GM12878 (cell line): ENCODE measurements at regions not wholly inside any gene's neighbourhood (a gene's known extent, or its start where the extent isn't known, plus 50 kb on each side); places are given as distances from the start of the nearest gene placed in this dataset.

Source experiments
- ATAC-seq: fragments of 200-7000 bp; cut with Tn5 transposase; 3 replicates; pipeline ENCODE4 v1.9.1; 2020; ENCODE audit warnings: mild to moderate bottlenecking, moderate library complexity
- BruUV-seq: library from RNA; stranded (reverse); fragments of 400-500 nt; replicated peaks from 2 replicates; lab custom pipeline; 2021; lab: Mats Ljungman, UMichigan
- CTCF ChIA-PET: fragments of 300-600 bp; sonication (Branson Sonifier 250); formaldehyde crosslinking; extraction: SDS; loops from one replicate; lab custom pipeline; 2021; ENCODE audit warnings: inconsistent platforms; lab: Yijun Ruan, JAX
- POLR2A ChIA-PET: fragments of 350-600 bp; formaldehyde crosslinking; extraction: SDS; loops from one replicate; lab custom pipeline; 2021; ENCODE audit warnings: inconsistent platforms; lab: Charles Lee
- RAD21 ChIA-PET: fragments of 300-600 bp; sonication (Branson Sonifier 250); formaldehyde crosslinking; loops from one replicate; lab custom pipeline; 2023; ENCODE audit warnings: antibody characterized with exemption; ENCODE audit not compliant: unreplicated experiment; lab: Charles Lee
- SMC1A ChIA-PET: fragments of 300-600 bp; sonication (Branson Sonifier 250); formaldehyde crosslinking; loops from one replicate; lab custom pipeline; 2023; ENCODE audit not compliant: unreplicated experiment, uncharacterized antibody; lab: Charles Lee
- DNase-seq: peaks from one replicate; pipeline ENCODE4 v3.0.0-alpha.2; 2011; ENCODE audit warnings: low read depth, low spot score
- FAIRE-seq: peaks from 3 replicates; lab custom pipeline; 2011; peaks lifted over from hg19 to GRCh38; lab: Jason Lieb, UNC
- H2AFZ ChIP-seq: 2 replicates; pipeline ENCODE4 v1.6.0; 2011; ENCODE audit warnings: low read depth, low read length, control low read depth; ENCODE audit not compliant: control insufficient read depth
- H3K27ac ChIP-seq: 2 replicates; pipeline ENCODE4 v1.5.1; 2011; ENCODE audit warnings: control low read depth; ENCODE audit not compliant: control insufficient read depth, insufficient read depth
- H3K27me3 ChIP-seq, 2 experiments: replicated peaks in 1 of 2; 2 replicates each; pipeline versions ENCODE4 v1.6.0 to v1.6.1; 2011; ENCODE audit warnings: low read length in 1 of 2; ENCODE audit not compliant: control insufficient read depth in 2 of 2, insufficient read depth in 2 of 2
- H3K36me3 ChIP-seq, 2 experiments: 2 replicates each; pipeline ENCODE4 v1.5.1; 2011; ENCODE audit warnings: low read length in 1 of 2; ENCODE audit not compliant: control insufficient read depth in 2 of 2, insufficient read depth in 2 of 2
- H3K4me1 ChIP-seq: 2 replicates; pipeline ENCODE4 v1.6.1; 2011; ENCODE audit warnings: mild to moderate bottlenecking, low read length, moderate library complexity, mixed read lengths; ENCODE audit not compliant: control insufficient read depth, insufficient read depth
- H3K4me2 ChIP-seq: 2 replicates; pipeline ENCODE4 v1.6.0; 2011; ENCODE audit warnings: control low read depth; ENCODE audit not compliant: control insufficient read depth, insufficient read depth
- H3K4me3 ChIP-seq: fragments of 200-600 bp; sonication (generic); 2 replicates; pipeline ENCODE4 v1.5.1; 2016
- H3K79me2 ChIP-seq: 2 replicates; pipeline ENCODE4 v1.6.0; 2011; ENCODE audit warnings: low read length; ENCODE audit not compliant: control insufficient read depth, insufficient read depth
- H3K9ac ChIP-seq: 2 replicates; pipeline ENCODE4 v1.8.0; 2011; ENCODE audit warnings: low read length, control low read depth, mixed read lengths; ENCODE audit not compliant: control insufficient read depth, insufficient read depth
- H3K9me3 ChIP-seq: replicated peaks from 3 replicates; pipeline ENCODE4 v1.5.1; 2011; ENCODE audit warnings: mild to moderate bottlenecking, low read length; ENCODE audit not compliant: control insufficient read depth, insufficient read depth
- H4K20me1 ChIP-seq: 2 replicates; pipeline ENCODE4 v1.6.0; 2011; ENCODE audit not compliant: control insufficient read depth, insufficient read depth
- EZH2 ChIP-seq: IDR thresholded peaks from 2 replicates; pipeline ENCODE4 v1.6.1; 2012; ENCODE audit warnings: low read depth, mild to moderate bottlenecking, control low read depth, inconsistent platforms, low read length, borderline replicate concordance; ENCODE audit not compliant: control insufficient read depth
- IKZF1 ChIP-seq: fragments of 450-650 bp; conservative IDR thresholded peaks from 2 replicates; pipeline ENCODE4 v1.6.1; 2017; ENCODE audit warnings: antibody characterized with exemption, mild to moderate bottlenecking
- NFYB ChIP-seq: IDR thresholded peaks from 2 replicates; pipeline ENCODE4 v1.6.1; 2011; ENCODE audit warnings: low read depth, mild to moderate bottlenecking, low read length, improper control_type of control experiment, moderate library complexity; ENCODE audit not compliant: insufficient read depth
- RUNX3 ChIP-seq: IDR thresholded peaks from 2 replicates; pipeline ENCODE4 v1.6.1; 2012; ENCODE audit warnings: low read length, inconsistent platforms
- SMARCA5 ChIP-seq: fragments of 450-650 bp; IDR thresholded peaks from 2 replicates; pipeline ENCODE4 v1.6.1; 2017; ENCODE audit warnings: mild to moderate bottlenecking
- ZNF384 ChIP-seq: IDR thresholded peaks from 2 replicates; pipeline ENCODE4 v1.6.1; 2012; ENCODE audit warnings: low read depth, mild to moderate bottlenecking, low read length, improper control_type of control experiment, borderline replicate concordance
- WGBS: methylation state at CpG from one replicate; pipeline ENCODE4 v1.1.6; 2016; ENCODE audit warnings: low lambda C conversion rate; ENCODE audit not compliant: insufficient replicate concordance, insufficient coverage; ENCODE audit errors: missing lambda C conversion rate; 5-methylcytosine and 5-hydroxymethylcytosine counted together
- in situ Hi-C: fragments of 300-500 bp; cut with MboI; formaldehyde crosslinking; loops from 9 replicates; pipeline ENCODE4 v1.14.3; 2018; ENCODE audit warnings: mixed read lengths
- intact Hi-C: fragments of 100-400 bp; cut with micrococcal nuclease; formaldehyde crosslinking; loops from one replicate; pipeline ENCODE4 v1.14.2; 2022; ENCODE audit not compliant: unreplicated experiment
- TF ChIP-seq, protein P1 (sequence below): IDR thresholded peaks from 2 replicates; pipeline ENCODE4 v1.6.1; 2011; ENCODE audit warnings: mild to moderate bottlenecking, low read depth, low read length, moderate library complexity; ENCODE audit not compliant: insufficient replicate concordance
- TF ChIP-seq, protein P2 (sequence below): fragments of 450-650 bp; IDR thresholded peaks from 2 replicates; pipeline ENCODE4 v1.6.1; 2017; ENCODE audit warnings: antibody characterized with exemption, mild to moderate bottlenecking, moderate library complexity
- TF ChIP-seq, protein P3 (sequence below): fragments of 450-650 bp; formaldehyde crosslinking; IDR thresholded peaks from 2 replicates; pipeline ENCODE4 v1.4.0; 2020; ENCODE audit warnings: mild to moderate bottlenecking, moderate library complexity
- TF ChIP-seq, protein P4 (sequence below): IDR thresholded peaks from 2 replicates; pipeline ENCODE4 v1.6.1; 2011; ENCODE audit warnings: low read depth, low read length, improper control_type of control experiment, borderline replicate concordance
- TF ChIP-seq, protein P5 (sequence below): fragments of 450-650 bp; conservative IDR thresholded peaks from 2 replicates; pipeline ENCODE4 v1.6.1; 2017; ENCODE audit warnings: mild to moderate bottlenecking, moderate library complexity

DNA sequence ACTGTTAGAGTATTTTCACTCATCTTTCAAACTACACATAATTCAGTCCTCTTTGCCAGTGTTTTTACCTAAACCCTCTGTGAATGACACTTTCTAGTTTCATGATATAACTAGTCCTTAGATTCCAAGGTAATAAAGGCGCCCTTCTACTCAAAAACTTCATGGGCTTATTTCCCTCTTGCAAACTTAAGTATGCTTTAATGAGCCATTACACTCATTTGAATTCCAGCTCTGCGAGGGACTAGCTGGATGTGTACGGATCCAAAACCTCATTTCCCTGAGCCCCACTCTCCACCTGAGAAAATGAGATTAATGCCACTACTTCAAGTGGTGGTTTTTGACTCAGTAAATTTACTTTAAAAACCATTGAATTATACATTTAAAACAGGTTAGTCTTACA lies 141.1 kb downstream of the NDUFA12 start:
- peaks cover 8% of the 10 kb centered on the region; the same call in 2 of the 3 replicates for H3K9me3 ChIP-seq
- TSS peak; percentile 2 for BruUV-seq
- 0 out of 2 replicates have a peak overlapping the region, but pooled peaks have one; percentile 7 for H3K4me2 ChIP-seq
- no peak overlapping the region for H2AFZ ChIP-seq
- in situ Hi-C loops (no loop called here), intact Hi-C loops (no loop called here)
- H3K4me3 ChIP-seq: no peak overlapping the region
- ChIA-PET POLR2A (no interaction called here), SMC1A (interaction anchor here (1.0 to 1.6 kb wide), 7 partner anchors 8 to 44 kb away, joined by 4 to 6 read pairs (median 4); no protein-coding TSS in a partner anchor), CTCF (interaction anchor here (1.1 to 1.3 kb wide), 2 partner anchors 10 to 23 kb away, joined by 3 to 6 read pairs; no protein-coding TSS in a partner anchor), RAD21 (interaction anchor here (0.9 to 1.8 kb wide), 2 partner anchors 93 to 195 kb away, joined by 3 to 4 read pairs; no protein-coding TSS in a partner anchor)
- no peak for FAIRE-seq
- peaks cover 95% of the 10 kb centered on the region for H3K79me2 ChIP-seq
- no peak for DNase-seq
- H3K9ac ChIP-seq: no peak overlapping the region
- no peaks in the 10 kb centered on the region for H4K20me1 ChIP-seq
- ATAC-seq: no peak
- peaks cover 0 to 9% of the 10 kb centered on the region in 2 experiments; a peak in 1 of 4 replicates for H3K36me3 ChIP-seq
- H3K27me3 ChIP-seq: no peaks in the 10 kb centered on the region
- peaks cover 11% of the 10 kb centered on the region; the same call in 1 of the 2 replicates for H3K4me1 ChIP-seq
- no peak overlapping the region for H3K27ac ChIP-seq
- 95% methylated on average over 3 of the region's 3 CpGs for WGBS
- TF ChIP-seq, protein P1, sequence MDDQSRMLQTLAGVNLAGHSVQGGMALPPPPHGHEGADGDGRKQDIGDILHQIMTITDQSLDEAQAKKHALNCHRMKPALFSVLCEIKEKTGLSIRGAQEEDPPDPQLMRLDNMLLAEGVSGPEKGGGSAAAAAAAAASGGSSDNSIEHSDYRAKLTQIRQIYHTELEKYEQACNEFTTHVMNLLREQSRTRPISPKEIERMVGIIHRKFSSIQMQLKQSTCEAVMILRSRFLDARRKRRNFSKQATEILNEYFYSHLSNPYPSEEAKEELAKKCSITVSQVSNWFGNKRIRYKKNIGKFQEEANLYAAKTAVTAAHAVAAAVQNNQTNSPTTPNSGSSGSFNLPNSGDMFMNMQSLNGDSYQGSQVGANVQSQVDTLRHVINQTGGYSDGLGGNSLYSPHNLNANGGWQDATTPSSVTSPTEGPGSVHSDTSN: no peak
- TF ChIP-seq IKZF1: no peak
- TF ChIP-seq, protein P2, sequence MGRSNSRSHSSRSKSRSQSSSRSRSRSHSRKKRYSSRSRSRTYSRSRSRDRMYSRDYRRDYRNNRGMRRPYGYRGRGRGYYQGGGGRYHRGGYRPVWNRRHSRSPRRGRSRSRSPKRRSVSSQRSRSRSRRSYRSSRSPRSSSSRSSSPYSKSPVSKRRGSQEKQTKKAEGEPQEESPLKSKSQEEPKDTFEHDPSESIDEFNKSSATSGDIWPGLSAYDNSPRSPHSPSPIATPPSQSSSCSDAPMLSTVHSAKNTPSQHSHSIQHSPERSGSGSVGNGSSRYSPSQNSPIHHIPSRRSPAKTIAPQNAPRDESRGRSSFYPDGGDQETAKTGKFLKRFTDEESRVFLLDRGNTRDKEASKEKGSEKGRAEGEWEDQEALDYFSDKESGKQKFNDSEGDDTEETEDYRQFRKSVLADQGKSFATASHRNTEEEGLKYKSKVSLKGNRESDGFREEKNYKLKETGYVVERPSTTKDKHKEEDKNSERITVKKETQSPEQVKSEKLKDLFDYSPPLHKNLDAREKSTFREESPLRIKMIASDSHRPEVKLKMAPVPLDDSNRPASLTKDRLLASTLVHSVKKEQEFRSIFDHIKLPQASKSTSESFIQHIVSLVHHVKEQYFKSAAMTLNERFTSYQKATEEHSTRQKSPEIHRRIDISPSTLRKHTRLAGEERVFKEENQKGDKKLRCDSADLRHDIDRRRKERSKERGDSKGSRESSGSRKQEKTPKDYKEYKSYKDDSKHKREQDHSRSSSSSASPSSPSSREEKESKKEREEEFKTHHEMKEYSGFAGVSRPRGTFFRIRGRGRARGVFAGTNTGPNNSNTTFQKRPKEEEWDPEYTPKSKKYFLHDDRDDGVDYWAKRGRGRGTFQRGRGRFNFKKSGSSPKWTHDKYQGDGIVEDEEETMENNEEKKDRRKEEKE: no peak
- TF ChIP-seq, protein P3, sequence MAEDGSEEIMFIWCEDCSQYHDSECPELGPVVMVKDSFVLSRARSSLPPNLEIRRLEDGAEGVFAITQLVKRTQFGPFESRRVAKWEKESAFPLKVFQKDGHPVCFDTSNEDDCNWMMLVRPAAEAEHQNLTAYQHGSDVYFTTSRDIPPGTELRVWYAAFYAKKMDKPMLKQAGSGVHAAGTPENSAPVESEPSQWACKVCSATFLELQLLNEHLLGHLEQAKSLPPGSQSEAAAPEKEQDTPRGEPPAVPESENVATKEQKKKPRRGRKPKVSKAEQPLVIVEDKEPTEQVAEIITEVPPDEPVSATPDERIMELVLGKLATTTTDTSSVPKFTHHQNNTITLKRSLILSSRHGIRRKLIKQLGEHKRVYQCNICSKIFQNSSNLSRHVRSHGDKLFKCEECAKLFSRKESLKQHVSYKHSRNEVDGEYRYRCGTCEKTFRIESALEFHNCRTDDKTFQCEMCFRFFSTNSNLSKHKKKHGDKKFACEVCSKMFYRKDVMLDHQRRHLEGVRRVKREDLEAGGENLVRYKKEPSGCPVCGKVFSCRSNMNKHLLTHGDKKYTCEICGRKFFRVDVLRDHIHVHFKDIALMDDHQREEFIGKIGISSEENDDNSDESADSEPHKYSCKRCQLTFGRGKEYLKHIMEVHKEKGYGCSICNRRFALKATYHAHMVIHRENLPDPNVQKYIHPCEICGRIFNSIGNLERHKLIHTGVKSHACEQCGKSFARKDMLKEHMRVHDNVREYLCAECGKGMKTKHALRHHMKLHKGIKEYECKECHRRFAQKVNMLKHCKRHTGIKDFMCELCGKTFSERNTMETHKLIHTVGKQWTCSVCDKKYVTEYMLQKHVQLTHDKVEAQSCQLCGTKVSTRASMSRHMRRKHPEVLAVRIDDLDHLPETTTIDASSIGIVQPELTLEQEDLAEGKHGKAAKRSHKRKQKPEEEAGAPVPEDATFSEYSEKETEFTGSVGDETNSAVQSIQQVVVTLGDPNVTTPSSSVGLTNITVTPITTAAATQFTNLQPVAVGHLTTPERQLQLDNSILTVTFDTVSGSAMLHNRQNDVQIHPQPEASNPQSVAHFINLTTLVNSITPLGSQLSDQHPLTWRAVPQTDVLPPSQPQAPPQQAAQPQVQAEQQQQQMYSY: no peak
- no peak for TF ChIP-seq ZNF384
- TF ChIP-seq, protein P4, sequence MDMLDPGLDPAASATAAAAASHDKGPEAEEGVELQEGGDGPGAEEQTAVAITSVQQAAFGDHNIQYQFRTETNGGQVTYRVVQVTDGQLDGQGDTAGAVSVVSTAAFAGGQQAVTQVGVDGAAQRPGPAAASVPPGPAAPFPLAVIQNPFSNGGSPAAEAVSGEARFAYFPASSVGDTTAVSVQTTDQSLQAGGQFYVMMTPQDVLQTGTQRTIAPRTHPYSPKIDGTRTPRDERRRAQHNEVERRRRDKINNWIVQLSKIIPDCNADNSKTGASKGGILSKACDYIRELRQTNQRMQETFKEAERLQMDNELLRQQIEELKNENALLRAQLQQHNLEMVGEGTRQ: no peak
- TF ChIP-seq RUNX3: no peak
- no peak for TF ChIP-seq SMARCA5
- TF ChIP-seq, protein P5, sequence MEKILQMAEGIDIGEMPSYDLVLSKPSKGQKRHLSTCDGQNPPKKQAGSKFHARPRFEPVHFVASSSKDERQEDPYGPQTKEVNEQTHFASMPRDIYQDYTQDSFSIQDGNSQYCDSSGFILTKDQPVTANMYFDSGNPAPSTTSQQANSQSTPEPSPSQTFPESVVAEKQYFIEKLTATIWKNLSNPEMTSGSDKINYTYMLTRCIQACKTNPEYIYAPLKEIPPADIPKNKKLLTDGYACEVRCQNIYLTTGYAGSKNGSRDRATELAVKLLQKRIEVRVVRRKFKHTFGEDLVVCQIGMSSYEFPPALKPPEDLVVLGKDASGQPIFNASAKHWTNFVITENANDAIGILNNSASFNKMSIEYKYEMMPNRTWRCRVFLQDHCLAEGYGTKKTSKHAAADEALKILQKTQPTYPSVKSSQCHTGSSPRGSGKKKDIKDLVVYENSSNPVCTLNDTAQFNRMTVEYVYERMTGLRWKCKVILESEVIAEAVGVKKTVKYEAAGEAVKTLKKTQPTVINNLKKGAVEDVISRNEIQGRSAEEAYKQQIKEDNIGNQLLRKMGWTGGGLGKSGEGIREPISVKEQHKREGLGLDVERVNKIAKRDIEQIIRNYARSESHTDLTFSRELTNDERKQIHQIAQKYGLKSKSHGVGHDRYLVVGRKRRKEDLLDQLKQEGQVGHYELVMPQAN: no peak
- no peak for TF ChIP-seq EZH2
- TF ChIP-seq NFYB: no peak
